ENCODE measurements at regions not wholly inside any gene's neighbourhood (a gene's known extent, or its start where the extent isn't known, plus 50 kb on each side); places are given as distances from the start of the nearest gene placed in this dataset.
"Not testable (repeated sequence)": the region's sequence is repeated elsewhere in the genome, so short reads cannot be mapped to it uniquely, and the experiment has no call there.

GRCh38 chr13:103457050-103457449 is 390.8 kb upstream of the SLC10A2 start:
- not testable (repeated sequence) for H3K36me3 ChIP-seq (ENCODE audit: control insufficient read depth, insufficient read depth, low read length); H3K9me3 ChIP-seq (ENCODE audit: control insufficient read depth, insufficient read depth, low read length); H3K4me3 ChIP-seq (ENCODE audit: low read length); H3K27me3 ChIP-seq (ENCODE audit: control insufficient read depth, insufficient read depth, low read length); H3K4me1 ChIP-seq (ENCODE audit: control insufficient read depth, insufficient read depth, low read length); DNase-seq (ENCODE audit: low read depth, low spot score); H3K27ac ChIP-seq (ENCODE audit: low read length)
- WGBS (ENCODE audit: insufficient coverage, insufficient read length): no CpG with 5 or more reads among the region's 14 CpGs

GRCh38 chr13:103451656-103452055 is 385.4 kb upstream of the SLC10A2 start:
- Histone ChIP-seq H3K4me3 (ENCODE audit: low read length) (no peak overlapping the region), H3K27ac (ENCODE audit: low read length) (no peak overlapping the region), H3K27me3 (ENCODE audit: control insufficient read depth, insufficient read depth, low read length) (no peaks in the 10 kb centered on the region), H3K4me1 (ENCODE audit: control insufficient read depth, insufficient read depth, low read length) (no peaks in the 10 kb centered on the region), H3K36me3 (ENCODE audit: control insufficient read depth, insufficient read depth, low read length) (no peaks in the 10 kb centered on the region), H3K9me3 (ENCODE audit: control insufficient read depth, insufficient read depth, low read length) (no peaks in the 10 kb centered on the region)
- DNase-seq (ENCODE audit: low read depth, low spot score): no peak
- WGBS (ENCODE audit: insufficient coverage, insufficient read length): no CpG with 5 or more reads among the region's 2 CpGs

GRCh38 chr13:103443604-103444003 is 377.4 kb upstream of the SLC10A2 start:
- no peak overlapping the region for H3K4me3 ChIP-seq (ENCODE audit: low read length)
- no peaks in the 10 kb centered on the region for H3K27me3 ChIP-seq (ENCODE audit: control insufficient read depth, insufficient read depth, low read length)
- WGBS (ENCODE audit: insufficient coverage, insufficient read length): no CpG with 5 or more reads among the region's 4 CpGs
- no peaks in the 10 kb centered on the region for H3K4me1 ChIP-seq (ENCODE audit: control insufficient read depth, insufficient read depth, low read length)
- H3K27ac ChIP-seq (ENCODE audit: low read length): no peak overlapping the region
- no peaks in the 10 kb centered on the region for H3K9me3 ChIP-seq (ENCODE audit: control insufficient read depth, insufficient read depth, low read length)
- DNase-seq (ENCODE audit: low read depth, low spot score): no peak
- no peaks in the 10 kb centered on the region for H3K36me3 ChIP-seq (ENCODE audit: control insufficient read depth, insufficient read depth, low read length)

- H3K9me3 ChIP-seq (ENCODE audit: control insufficient read depth, insufficient read depth, low read length): no peaks in the 10 kb centered on the region
- WGBS (ENCODE audit: insufficient coverage, insufficient read length): no CpG with 5 or more reads among the region's 1 CpG
- DNase-seq (ENCODE audit: low read depth, low spot score): no peak
Observed at GRCh38 chr13:103437651-103438050, 371.4 kb upstream of the SLC10A2 start.

GRCh38 chr13:103436057-103436654 is 369.9 kb upstream of the SLC10A2 start:
- Histone ChIP-seq H3K4me3 (ENCODE audit: low read length) (no peak overlapping the region), H3K9me3 (ENCODE audit: control insufficient read depth, insufficient read depth, low read length) (no peaks in the 10 kb centered on the region), H3K36me3 (ENCODE audit: control insufficient read depth, insufficient read depth, low read length) (no peaks in the 10 kb centered on the region), H3K27ac (ENCODE audit: low read length) (no peak overlapping the region), H3K4me1 (ENCODE audit: control insufficient read depth, insufficient read depth, low read length) (peaks cover 2% of the 10 kb centered on the region; the same call in 1 of the 2 replicates), H3K27me3 (ENCODE audit: control insufficient read depth, insufficient read depth, low read length) (no peaks in the 10 kb centered on the region)
- peak; percentile 13 for DNase-seq (ENCODE audit: low read depth, low spot score)
- WGBS (ENCODE audit: insufficient coverage, insufficient read length): no CpG with 5 or more reads among the region's 10 CpGs

More at GRCh38 chr13:103437651-103438050, 371.4 kb upstream of the SLC10A2 start:
- no peak overlapping the region for H3K27ac ChIP-seq (ENCODE audit: low read length)
- no peak overlapping the region for H3K4me3 ChIP-seq (ENCODE audit: low read length)
- no peaks in the 10 kb centered on the region for H3K36me3 ChIP-seq (ENCODE audit: control insufficient read depth, insufficient read depth, low read length)
- H3K27me3 ChIP-seq (ENCODE audit: control insufficient read depth, insufficient read depth, low read length): no peaks in the 10 kb centered on the region
- H3K4me1 ChIP-seq (ENCODE audit: control insufficient read depth, insufficient read depth, low read length): peaks cover 2% of the 10 kb centered on the region; the same call in 1 of the 2 replicates

- whole genome bisulfite sequencing (ENCODE audit: insufficient coverage, insufficient read length): 100% methylated on average over 1 of the region's 3 CpGs
- H3K27ac ChIP-seq (ENCODE audit: low read length): no peak overlapping the region
- H3K27me3 ChIP-seq (ENCODE audit: control insufficient read depth, insufficient read depth, low read length): no peaks in the 10 kb centered on the region
- peaks cover 2% of the 10 kb centered on the region; the same call in 1 of the 2 replicates for H3K4me1 ChIP-seq (ENCODE audit: control insufficient read depth, insufficient read depth, low read length)
- no peak for DNase-seq (ENCODE audit: low read depth, low spot score)
- H3K36me3 ChIP-seq (ENCODE audit: control insufficient read depth, insufficient read depth, low read length): no peaks in the 10 kb centered on the region
- H3K4me3 ChIP-seq (ENCODE audit: low read length): no peak overlapping the region
- H3K9me3 ChIP-seq (ENCODE audit: control insufficient read depth, insufficient read depth, low read length): no peaks in the 10 kb centered on the region
Observed at GRCh38 chr13:103431856-103432255, 365.6 kb upstream of the SLC10A2 start.

- Histone ChIP-seq H3K27ac (ENCODE audit: low read length) (no peak overlapping the region), H3K27me3 (ENCODE audit: control insufficient read depth, insufficient read depth, low read length) (no peaks in the 10 kb centered on the region), H3K36me3 (ENCODE audit: control insufficient read depth, insufficient read depth, low read length) (no peaks in the 10 kb centered on the region), H3K9me3 (ENCODE audit: control insufficient read depth, insufficient read depth, low read length) (no peaks in the 10 kb centered on the region), H3K4me1 (ENCODE audit: control insufficient read depth, insufficient read depth, low read length) (no peaks in the 10 kb centered on the region), H3K4me3 (ENCODE audit: low read length) (no peak overlapping the region)
- WGBS (ENCODE audit: insufficient coverage, insufficient read length): no CpG with 5 or more reads among the region's 4 CpGs
- DNase-seq (ENCODE audit: low read depth, low spot score): no peak
Observed at GRCh38 chr13:103430368-103430767, 364.2 kb upstream of the SLC10A2 start.

- WGBS (ENCODE audit: insufficient coverage, insufficient read length): no CpG with 5 or more reads among the region's 4 CpGs
- Histone ChIP-seq H3K9me3 (ENCODE audit: control insufficient read depth, insufficient read depth, low read length) (no peaks in the 10 kb centered on the region), H3K36me3 (ENCODE audit: control insufficient read depth, insufficient read depth, low read length) (no peaks in the 10 kb centered on the region), H3K4me1 (ENCODE audit: control insufficient read depth, insufficient read depth, low read length) (peaks cover 2% of the 10 kb centered on the region; the same call in 1 of the 2 replicates), H3K27ac (ENCODE audit: low read length) (no peak overlapping the region), H3K4me3 (ENCODE audit: low read length) (no peak overlapping the region), H3K27me3 (ENCODE audit: control insufficient read depth, insufficient read depth, low read length) (no peaks in the 10 kb centered on the region)
- DNase-seq (ENCODE audit: low read depth, low spot score): no peak
Observed at GRCh38 chr13:103410002-103410401, 343.8 kb upstream of the SLC10A2 start.

- Histone ChIP-seq H3K36me3 (ENCODE audit: control insufficient read depth, insufficient read depth, low read length) (no peaks in the 10 kb centered on the region), H3K27me3 (ENCODE audit: control insufficient read depth, insufficient read depth, low read length) (no peaks in the 10 kb centered on the region), H3K4me1 (ENCODE audit: control insufficient read depth, insufficient read depth, low read length) (peaks cover 10% of the 10 kb centered on the region), H3K4me3 (ENCODE audit: low read length) (no peak overlapping the region), H3K9me3 (ENCODE audit: control insufficient read depth, insufficient read depth, low read length) (no peaks in the 10 kb centered on the region), H3K27ac (ENCODE audit: low read length) (no peak overlapping the region)
- DNase-seq (ENCODE audit: low read depth, low spot score): no peak
- no CpG with 5 or more reads among the region's 5 CpGs for WGBS (ENCODE audit: insufficient coverage, insufficient read length)
Observed at GRCh38 chr13:103406967-103407366, 340.8 kb upstream of the SLC10A2 start.

GRCh38 chr13:103405297-103405696 is 339.1 kb upstream of the SLC10A2 start:
- H3K27me3 ChIP-seq (ENCODE audit: control insufficient read depth, insufficient read depth, low read length): no peaks in the 10 kb centered on the region
- no peak overlapping the region for H3K27ac ChIP-seq (ENCODE audit: low read length)
- H3K4me3 ChIP-seq (ENCODE audit: low read length): no peak overlapping the region
- H3K36me3 ChIP-seq (ENCODE audit: control insufficient read depth, insufficient read depth, low read length): no peaks in the 10 kb centered on the region
- H3K4me1 ChIP-seq (ENCODE audit: control insufficient read depth, insufficient read depth, low read length): peaks cover 10% of the 10 kb centered on the region
- no peak for DNase-seq (ENCODE audit: low read depth, low spot score)
- no peaks in the 10 kb centered on the region for H3K9me3 ChIP-seq (ENCODE audit: control insufficient read depth, insufficient read depth, low read length)
- WGBS (ENCODE audit: insufficient coverage, insufficient read length): no CpG with 5 or more reads among the region's 2 CpGs

- no peak for DNase-seq (ENCODE audit: low read depth, low spot score)
- Histone ChIP-seq H3K36me3 (ENCODE audit: control insufficient read depth, insufficient read depth, low read length) (no peaks in the 10 kb centered on the region), H3K9me3 (ENCODE audit: control insufficient read depth, insufficient read depth, low read length) (no peaks in the 10 kb centered on the region), H3K27ac (ENCODE audit: low read length) (no peak overlapping the region), H3K4me3 (ENCODE audit: low read length) (no peak overlapping the region), H3K27me3 (ENCODE audit: control insufficient read depth, insufficient read depth, low read length) (no peaks in the 10 kb centered on the region), H3K4me1 (ENCODE audit: control insufficient read depth, insufficient read depth, low read length) (peaks cover 10% of the 10 kb centered on the region)
- WGBS (ENCODE audit: insufficient coverage, insufficient read length): no CpG with 5 or more reads among the region's 1 CpG
Observed at GRCh38 chr13:103403814-103404213, 337.6 kb upstream of the SLC10A2 start.

Data from iPS DF 6.9 (cell line).